ENCODE measurements at regions not wholly inside any gene's neighbourhood (a gene's known extent, or its start where the extent isn't known, plus 50 kb on each side); places are given as distances from the start of the nearest gene placed in this dataset.

DNA sequence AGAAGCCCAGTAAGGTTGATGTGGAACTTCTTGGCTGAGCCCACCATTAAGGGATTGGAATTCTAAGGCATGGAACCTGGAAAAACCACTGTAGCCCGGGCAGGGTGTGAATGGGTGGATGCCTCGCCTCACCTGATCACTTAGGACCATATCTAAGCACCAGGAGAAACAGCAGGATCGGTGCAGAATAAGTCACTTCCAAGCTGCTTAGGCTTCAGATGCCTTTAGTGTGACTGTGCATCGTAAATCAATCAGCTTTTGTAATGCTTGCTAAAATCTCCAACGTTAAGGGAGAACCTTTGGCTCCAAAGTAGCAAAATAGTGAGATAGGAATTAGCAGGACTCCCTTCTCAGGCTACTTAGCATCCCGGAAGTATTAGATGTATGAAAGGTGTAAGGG is 103.9 kb upstream of the MEGF10 start:
- DNase-seq (ENCODE audit: low spot score) (no peak), ATAC-seq (no peak)
- Mint-ChIP-seq H3K36me3 (0 out of 2 replicates have a peak, but pooled peaks cover 3% of the 10 kb centered on the region), H3K27me3 (ENCODE audit: low read depth) (no peaks in the 10 kb centered on the region), H3K4me1 (no peaks in the 10 kb centered on the region), H3K9me3 (peaks cover 11% of the 10 kb centered on the region), H3K4me3 (no peak overlapping the region), H3K27ac (no peak overlapping the region)
- TF ChIP-seq NR1H2 (CRISPR knock-in tag; IDR thresholded peaks at IDR 0.05) (no peak), IRF2 (CRISPR knock-in tag; IDR thresholded peaks at IDR 0.05; ENCODE audit: borderline replicate concordance, low read depth) (no peak), GABPB1 (CRISPR knock-in tag; IDR thresholded peaks at IDR 0.05) (no peak), RORB (CRISPR knock-in tag; IDR thresholded peaks at IDR 0.05) (no peak), FOXJ3 (CRISPR knock-in tag; IDR thresholded peaks at IDR 0.05; ENCODE audit: borderline replicate concordance) (no peak), CREM (CRISPR knock-in tag; IDR thresholded peaks at IDR 0.05) (no peak), HMGA2 (CRISPR knock-in tag; IDR thresholded peaks at IDR 0.05) (no peak), ATF1 (CRISPR knock-in tag; IDR thresholded peaks at IDR 0.05) (no peak)
- TF ChIP-seq, protein P1, sequence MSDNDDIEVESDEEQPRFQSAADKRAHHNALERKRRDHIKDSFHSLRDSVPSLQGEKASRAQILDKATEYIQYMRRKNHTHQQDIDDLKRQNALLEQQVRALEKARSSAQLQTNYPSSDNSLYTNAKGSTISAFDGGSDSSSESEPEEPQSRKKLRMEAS (CRISPR knock-in tag; IDR thresholded peaks at IDR 0.05) = no peak
- TF ChIP-seq, protein P2, sequence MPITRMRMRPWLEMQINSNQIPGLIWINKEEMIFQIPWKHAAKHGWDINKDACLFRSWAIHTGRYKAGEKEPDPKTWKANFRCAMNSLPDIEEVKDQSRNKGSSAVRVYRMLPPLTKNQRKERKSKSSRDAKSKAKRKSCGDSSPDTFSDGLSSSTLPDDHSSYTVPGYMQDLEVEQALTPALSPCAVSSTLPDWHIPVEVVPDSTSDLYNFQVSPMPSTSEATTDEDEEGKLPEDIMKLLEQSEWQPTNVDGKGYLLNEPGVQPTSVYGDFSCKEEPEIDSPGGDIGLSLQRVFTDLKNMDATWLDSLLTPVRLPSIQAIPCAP (CRISPR knock-in tag; IDR thresholded peaks at IDR 0.05) = no peak
- TF ChIP-seq, protein P3, sequence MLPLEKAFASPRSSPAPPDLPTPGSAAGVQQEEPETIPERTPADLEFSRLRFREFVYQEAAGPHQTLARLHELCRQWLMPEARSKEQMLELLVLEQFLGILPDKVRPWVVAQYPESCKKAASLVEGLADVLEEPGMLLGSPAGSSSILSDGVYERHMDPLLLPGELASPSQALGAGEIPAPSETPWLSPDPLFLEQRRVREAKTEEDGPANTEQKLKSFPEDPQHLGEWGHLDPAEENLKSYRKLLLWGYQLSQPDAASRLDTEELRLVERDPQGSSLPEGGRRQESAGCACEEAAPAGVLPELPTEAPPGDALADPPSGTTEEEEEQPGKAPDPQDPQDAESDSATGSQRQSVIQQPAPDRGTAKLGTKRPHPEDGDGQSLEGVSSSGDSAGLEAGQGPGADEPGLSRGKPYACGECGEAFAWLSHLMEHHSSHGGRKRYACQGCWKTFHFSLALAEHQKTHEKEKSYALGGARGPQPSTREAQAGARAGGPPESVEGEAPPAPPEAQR (CRISPR knock-in tag; IDR thresholded peaks at IDR 0.05) = no peak
- TF ChIP-seq, protein P4, sequence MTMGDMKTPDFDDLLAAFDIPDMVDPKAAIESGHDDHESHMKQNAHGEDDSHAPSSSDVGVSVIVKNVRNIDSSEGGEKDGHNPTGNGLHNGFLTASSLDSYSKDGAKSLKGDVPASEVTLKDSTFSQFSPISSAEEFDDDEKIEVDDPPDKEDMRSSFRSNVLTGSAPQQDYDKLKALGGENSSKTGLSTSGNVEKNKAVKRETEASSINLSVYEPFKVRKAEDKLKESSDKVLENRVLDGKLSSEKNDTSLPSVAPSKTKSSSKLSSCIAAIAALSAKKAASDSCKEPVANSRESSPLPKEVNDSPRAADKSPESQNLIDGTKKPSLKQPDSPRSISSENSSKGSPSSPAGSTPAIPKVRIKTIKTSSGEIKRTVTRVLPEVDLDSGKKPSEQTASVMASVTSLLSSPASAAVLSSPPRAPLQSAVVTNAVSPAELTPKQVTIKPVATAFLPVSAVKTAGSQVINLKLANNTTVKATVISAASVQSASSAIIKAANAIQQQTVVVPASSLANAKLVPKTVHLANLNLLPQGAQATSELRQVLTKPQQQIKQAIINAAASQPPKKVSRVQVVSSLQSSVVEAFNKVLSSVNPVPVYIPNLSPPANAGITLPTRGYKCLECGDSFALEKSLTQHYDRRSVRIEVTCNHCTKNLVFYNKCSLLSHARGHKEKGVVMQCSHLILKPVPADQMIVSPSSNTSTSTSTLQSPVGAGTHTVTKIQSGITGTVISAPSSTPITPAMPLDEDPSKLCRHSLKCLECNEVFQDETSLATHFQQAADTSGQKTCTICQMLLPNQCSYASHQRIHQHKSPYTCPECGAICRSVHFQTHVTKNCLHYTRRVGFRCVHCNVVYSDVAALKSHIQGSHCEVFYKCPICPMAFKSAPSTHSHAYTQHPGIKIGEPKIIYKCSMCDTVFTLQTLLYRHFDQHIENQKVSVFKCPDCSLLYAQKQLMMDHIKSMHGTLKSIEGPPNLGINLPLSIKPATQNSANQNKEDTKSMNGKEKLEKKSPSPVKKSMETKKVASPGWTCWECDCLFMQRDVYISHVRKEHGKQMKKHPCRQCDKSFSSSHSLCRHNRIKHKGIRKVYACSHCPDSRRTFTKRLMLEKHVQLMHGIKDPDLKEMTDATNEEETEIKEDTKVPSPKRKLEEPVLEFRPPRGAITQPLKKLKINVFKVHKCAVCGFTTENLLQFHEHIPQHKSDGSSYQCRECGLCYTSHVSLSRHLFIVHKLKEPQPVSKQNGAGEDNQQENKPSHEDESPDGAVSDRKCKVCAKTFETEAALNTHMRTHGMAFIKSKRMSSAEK (CRISPR knock-in tag; IDR thresholded peaks at IDR 0.05; ENCODE audit: borderline replicate concordance) = no peak
- CTCF ChIA-PET = no interaction called here
- POLR2A ChIA-PET = no interaction called here

DNA sequence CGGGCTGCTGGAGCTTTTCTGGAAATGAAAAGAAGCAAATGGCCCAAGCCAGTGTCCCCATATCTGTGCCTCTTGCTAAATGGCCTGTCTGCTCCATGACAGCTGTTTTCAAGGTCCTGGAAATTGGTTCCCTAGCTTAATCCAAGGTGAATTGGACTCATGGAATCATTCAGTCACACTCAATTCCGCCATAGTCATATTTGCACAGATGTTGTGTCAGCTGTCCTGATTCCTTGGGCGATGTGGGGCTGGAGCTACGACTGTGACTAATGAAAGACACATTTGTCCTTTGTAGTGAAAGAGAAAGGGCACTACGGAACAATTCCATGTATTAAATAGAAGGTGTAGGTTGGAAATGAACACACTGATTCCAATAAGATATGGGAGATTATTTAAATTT is 102.9 kb upstream of the MEGF10 start:
- no peaks in the 10 kb centered on the region for H3K27me3 Mint-ChIP-seq (ENCODE audit: low read depth)
- H3K9me3 Mint-ChIP-seq = peaks cover 3% of the 10 kb centered on the region
- H3K4me3 Mint-ChIP-seq = no peak overlapping the region
- no peaks in the 10 kb centered on the region for H3K4me1 Mint-ChIP-seq
- ATAC-seq (no peak), DNase-seq (ENCODE audit: low spot score) (no peak)
- no peaks in the 10 kb centered on the region for H3K36me3 Mint-ChIP-seq
- TF ChIP-seq ZBTB21 (CRISPR knock-in tag; IDR thresholded peaks at IDR 0.05; ENCODE audit: borderline replicate concordance) (no peak), SMAD4 (CRISPR knock-in tag; IDR thresholded peaks at IDR 0.05) (no peak), ETV6 (CRISPR knock-in tag; IDR thresholded peaks at IDR 0.05) (no peak), SOX15 (CRISPR knock-in tag; IDR thresholded peaks at IDR 0.05) (no peak), ZNF671 (CRISPR knock-in tag; IDR thresholded peaks at IDR 0.05) (no peak)
- TF ChIP-seq, protein P4 (CRISPR knock-in tag; IDR thresholded peaks at IDR 0.05; ENCODE audit: borderline replicate concordance) = no peak
- TF ChIP-seq, protein P5, sequence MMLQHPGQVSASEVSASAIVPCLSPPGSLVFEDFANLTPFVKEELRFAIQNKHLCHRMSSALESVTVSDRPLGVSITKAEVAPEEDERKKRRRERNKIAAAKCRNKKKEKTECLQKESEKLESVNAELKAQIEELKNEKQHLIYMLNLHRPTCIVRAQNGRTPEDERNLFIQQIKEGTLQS (CRISPR knock-in tag; conservative IDR thresholded peaks at IDR 0.05) = no peak
- TF ChIP-seq, protein P6, sequence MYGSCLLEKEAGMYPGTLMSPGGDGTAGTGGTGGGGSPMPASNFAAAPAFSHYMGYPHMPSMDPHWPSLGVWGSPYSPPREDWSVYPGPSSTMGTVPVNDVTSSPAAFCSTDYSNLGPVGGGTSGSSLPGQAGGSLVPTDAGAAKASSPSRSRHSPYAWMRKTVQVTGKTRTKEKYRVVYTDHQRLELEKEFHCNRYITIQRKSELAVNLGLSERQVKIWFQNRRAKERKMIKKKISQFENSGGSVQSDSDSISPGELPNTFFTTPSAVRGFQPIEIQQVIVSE (CRISPR knock-in tag; IDR thresholded peaks at IDR 0.05; ENCODE audit: borderline replicate concordance) = no peak
- ChIA-PET POLR2A (no interaction called here), CTCF (no interaction called here)
- H3K27ac Mint-ChIP-seq = no peak overlapping the region

Data from WTC11 (cell line).